Calu3 (cell line): ENCODE measurements at regions not wholly inside any gene's neighbourhood (a gene's known extent, or its start where the extent isn't known, plus 50 kb on each side); places are given as distances from the start of the nearest gene placed in this dataset.
"Not testable (repeated sequence)": the region's sequence is repeated elsewhere in the genome, so short reads cannot be mapped to it uniquely, and the experiment has no call there.

Experiments used
- BruUV-seq: library from RNA; stranded (reverse); fragments of 400-500 nt; replicated peaks from 2 replicates; lab custom pipeline; 2021; lab: Mats Ljungman, UMichigan
- CTCF ChIA-PET: fragments of 300-600 bp; sonication (Branson Sonifier 250); formaldehyde crosslinking; loops from one replicate; lab custom pipeline; 2022; ENCODE audit warnings: antibody characterized with exemption; lab: Charles Lee
- DNase-seq: peaks from one replicate; pipeline ENCODE4 v3.0.0; 2022
- H3K27ac Mint-ChIP-seq: one replicate; pipeline ENCODE4 v1.8.0; 2022; ENCODE audit warnings: mixed read lengths; ENCODE audit not compliant: unreplicated experiment
- H3K27me3 Mint-ChIP-seq: one replicate; pipeline ENCODE4 v1.8.0; 2022; ENCODE audit warnings: mixed read lengths; ENCODE audit not compliant: unreplicated experiment
- H3K36me3 Mint-ChIP-seq: one replicate; pipeline ENCODE4 v1.8.0; 2022; ENCODE audit warnings: mild to moderate bottlenecking, moderate library complexity, mixed read lengths; ENCODE audit not compliant: insufficient read depth, unreplicated experiment
- H3K4me1 Mint-ChIP-seq: one replicate; pipeline ENCODE4 v1.8.0; 2022; ENCODE audit warnings: mild to moderate bottlenecking, low read depth, mixed read lengths; ENCODE audit not compliant: unreplicated experiment
- H3K4me3 Mint-ChIP-seq: one replicate; pipeline ENCODE4 v1.8.0; 2022; ENCODE audit warnings: mild to moderate bottlenecking, low read depth, moderate library complexity, mixed read lengths; ENCODE audit not compliant: unreplicated experiment
- H3K9me3 Mint-ChIP-seq: one replicate; pipeline ENCODE4 v1.8.0; 2022; ENCODE audit warnings: low read depth, mixed read lengths; ENCODE audit not compliant: unreplicated experiment
- CTCF ChIP-seq: fragments of 200-600 bp; IDR thresholded peaks from one replicate; pipeline ENCODE4 v1.8.0; 2022; ENCODE audit warnings: antibody characterized with exemption; ENCODE audit not compliant: unreplicated experiment
- intact Hi-C: fragments of 100-400 bp; cut with micrococcal nuclease; formaldehyde crosslinking; loops from one replicate; pipeline ENCODE4 v1.10.0; 2022; ENCODE audit not compliant: unreplicated experiment

GRCh38 chr7:149991652-149992302 lies 118.0 kb downstream of the ATP6V0E2 start:
- peaks cover 13% of the 10 kb centered on the region for H3K27me3 Mint-ChIP-seq
- H3K4me3 Mint-ChIP-seq, H3K27ac Mint-ChIP-seq, intact Hi-C loops, DNase-seq, H3K4me1 Mint-ChIP-seq, CTCF ChIA-PET, BruUV-seq, H3K36me3 Mint-ChIP-seq, H3K9me3 Mint-ChIP-seq: not testable (repeated sequence)

- H3K4me3 Mint-ChIP-seq, CTCF ChIA-PET, H3K36me3 Mint-ChIP-seq, H3K9me3 Mint-ChIP-seq, DNase-seq, intact Hi-C loops, H3K27ac Mint-ChIP-seq, H3K4me1 Mint-ChIP-seq, BruUV-seq: not testable (repeated sequence)
- peaks cover 13% of the 10 kb centered on the region for H3K27me3 Mint-ChIP-seq
These were observed 118.6 kb downstream of the ATP6V0E2 start for GRCh38 chr7:149992366-149992765.

GRCh38 chr7:149995369-149996026 lies 121.7 kb downstream of the ATP6V0E2 start:
- H3K4me1 Mint-ChIP-seq, H3K27ac Mint-ChIP-seq, H3K4me3 Mint-ChIP-seq, BruUV-seq, H3K9me3 Mint-ChIP-seq, CTCF ChIA-PET, DNase-seq, H3K27me3 Mint-ChIP-seq, intact Hi-C loops, H3K36me3 Mint-ChIP-seq: not testable (repeated sequence)

- BruUV-seq, DNase-seq, H3K27ac Mint-ChIP-seq, H3K9me3 Mint-ChIP-seq, H3K4me1 Mint-ChIP-seq, CTCF ChIA-PET, H3K27me3 Mint-ChIP-seq, intact Hi-C loops, H3K36me3 Mint-ChIP-seq, H3K4me3 Mint-ChIP-seq: not testable (repeated sequence)
These were observed 127.2 kb downstream of the ATP6V0E2 start for GRCh38 chr7:150000780-150001599.

GRCh38 chr7:150003304-150003810 lies 129.6 kb downstream of the ATP6V0E2 start:
- CTCF ChIA-PET, result no interaction called here
- H3K27me3 Mint-ChIP-seq, result no peaks in the 10 kb centered on the region
- H3K9me3 Mint-ChIP-seq, result no peaks in the 10 kb centered on the region
- DNase-seq, result no peak
- no peak overlapping the region for H3K27ac Mint-ChIP-seq
- intact Hi-C loops, result no loop called here
- H3K36me3 Mint-ChIP-seq, result no peaks in the 10 kb centered on the region
- BruUV-seq, result no TSS peak
- no peaks in the 10 kb centered on the region for H3K4me1 Mint-ChIP-seq
- H3K4me3 Mint-ChIP-seq, result no peak overlapping the region
- TF ChIP-seq CTCF, result no peak

- intact Hi-C loops, H3K27me3 Mint-ChIP-seq, H3K9me3 Mint-ChIP-seq, BruUV-seq, H3K36me3 Mint-ChIP-seq, H3K4me3 Mint-ChIP-seq, CTCF ChIA-PET, DNase-seq, H3K4me1 Mint-ChIP-seq, H3K27ac Mint-ChIP-seq: not testable (repeated sequence)
These were observed 130.2 kb downstream of the ATP6V0E2 start for GRCh38 chr7:150003973-150004372.

GRCh38 chr7:150004843-150005242 lies 131.1 kb downstream of the ATP6V0E2 start:
- DNase-seq, H3K27ac Mint-ChIP-seq, H3K36me3 Mint-ChIP-seq, H3K9me3 Mint-ChIP-seq, intact Hi-C loops, H3K4me1 Mint-ChIP-seq, H3K4me3 Mint-ChIP-seq, BruUV-seq, H3K27me3 Mint-ChIP-seq, CTCF ChIA-PET: not testable (repeated sequence)

GRCh38 chr7:150009620-150010303 lies 136.0 kb downstream of the ATP6V0E2 start:
- BruUV-seq, H3K4me1 Mint-ChIP-seq, H3K27ac Mint-ChIP-seq, H3K4me3 Mint-ChIP-seq, DNase-seq, H3K9me3 Mint-ChIP-seq, H3K27me3 Mint-ChIP-seq, CTCF ChIA-PET, H3K36me3 Mint-ChIP-seq, intact Hi-C loops: not testable (repeated sequence)
